IPS DF 19.7 (cell line): ENCODE measurements at regions not wholly inside any gene's neighbourhood (a gene's known extent, or its start where the extent isn't known, plus 50 kb on each side); places are given as distances from the start of the nearest gene placed in this dataset.

ENCODE experiments used
- DNase-seq: peaks from one replicate; pipeline ENCODE4 v3.0.0-alpha.2; 2013; ENCODE audit warnings: low read depth, low spot score

DNA sequence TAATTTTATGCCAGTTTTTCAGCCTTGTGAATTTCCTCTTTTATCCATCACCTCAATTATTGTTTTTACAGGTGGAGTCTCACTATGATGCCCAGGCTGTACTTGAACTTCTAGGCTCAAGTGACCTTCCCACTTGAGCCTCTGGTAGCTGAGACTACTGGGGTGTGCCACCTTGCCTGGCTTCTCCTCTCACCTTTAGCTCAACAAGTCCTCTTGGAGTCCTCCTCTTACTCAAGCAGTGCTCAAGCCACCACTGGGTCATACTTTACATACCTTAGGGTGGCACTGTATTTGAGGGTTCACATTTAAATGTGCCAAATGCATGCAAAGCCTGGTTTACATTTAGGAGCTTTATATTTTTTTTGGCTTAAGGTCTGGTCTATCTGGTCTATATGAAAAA is 350.1 kb upstream of the MCTP2 start:
- no peak for DNase-seq

DNA sequence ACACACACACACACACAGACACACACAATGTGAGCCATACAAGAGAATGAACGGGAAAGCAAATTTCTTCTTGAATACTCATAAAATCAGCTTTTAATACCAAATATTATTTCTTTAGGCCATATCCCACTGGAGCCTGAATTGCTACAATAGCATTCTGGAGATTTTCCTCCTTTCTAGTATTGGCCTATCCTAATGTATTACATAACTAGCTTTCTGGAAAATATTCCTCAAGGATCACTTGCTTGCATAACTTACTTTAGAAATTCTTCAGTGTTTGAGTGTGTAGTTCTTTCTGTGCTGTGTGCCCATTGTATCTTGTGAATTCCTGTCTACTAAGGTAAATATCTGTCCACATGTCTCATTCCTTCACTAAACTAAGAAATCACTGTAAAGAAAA is 351.0 kb upstream of the MCTP2 start:
- no peak for DNase-seq

DNA sequence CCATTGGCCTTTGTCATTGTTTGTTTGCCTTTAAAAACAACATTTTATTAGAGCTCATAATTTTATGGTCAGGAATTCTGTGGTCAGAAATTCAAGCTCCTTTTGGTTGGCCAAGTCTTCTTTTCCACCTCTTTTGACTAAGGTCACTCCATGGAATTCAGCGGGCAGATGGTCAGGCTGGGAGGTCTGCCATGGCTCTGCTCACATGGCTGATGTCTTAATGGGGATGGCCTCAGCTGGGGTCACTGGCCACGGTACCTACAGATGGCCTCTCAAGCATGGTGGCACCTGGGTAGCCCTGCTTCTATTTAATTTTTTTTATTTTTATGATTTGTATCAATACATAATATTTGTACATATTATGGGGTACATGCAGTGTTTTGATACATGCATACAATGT is 360.8 kb upstream of the MCTP2 start:
- DNase-seq: no peak

DNA sequence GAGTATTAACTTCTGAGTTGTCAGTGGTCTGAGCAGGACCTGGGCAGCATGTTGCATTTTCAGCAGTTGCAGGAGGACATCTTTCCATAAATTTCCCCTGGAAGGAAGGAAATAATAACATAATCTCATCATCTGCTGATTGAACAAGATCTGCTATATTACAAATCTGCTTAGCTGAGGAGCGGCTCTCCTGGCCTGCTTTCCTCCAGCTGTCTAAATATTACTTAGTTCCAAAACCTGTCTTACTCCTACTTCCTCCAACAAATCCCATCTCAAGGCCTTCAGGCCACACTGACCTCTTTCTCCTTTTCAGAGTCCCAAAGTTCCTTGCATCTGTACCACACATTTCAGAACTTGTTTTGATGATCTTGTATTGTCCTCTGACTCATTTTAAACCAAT is 364.4 kb upstream of the MCTP2 start:
- no peak for DNase-seq

DNA sequence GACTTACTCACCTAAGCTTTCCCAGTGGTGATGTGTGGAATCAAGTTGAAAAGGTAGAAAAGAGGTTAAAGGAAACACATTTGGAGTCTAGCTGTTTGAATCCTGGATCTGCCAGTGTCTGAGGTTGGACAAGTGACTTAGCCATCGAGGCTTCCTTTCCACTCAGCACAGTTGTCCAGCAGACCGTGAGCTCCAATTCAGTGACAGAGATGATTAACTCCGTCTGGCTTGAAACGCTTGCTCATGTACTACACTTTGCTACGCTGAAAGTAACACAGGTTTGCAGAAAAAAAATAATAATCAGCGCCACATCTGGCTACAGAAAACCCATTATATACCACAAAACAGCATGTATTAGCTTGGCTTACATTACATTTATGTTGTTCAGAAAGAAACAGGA is 364.9 kb upstream of the MCTP2 start:
- DNase-seq: no peak

DNA sequence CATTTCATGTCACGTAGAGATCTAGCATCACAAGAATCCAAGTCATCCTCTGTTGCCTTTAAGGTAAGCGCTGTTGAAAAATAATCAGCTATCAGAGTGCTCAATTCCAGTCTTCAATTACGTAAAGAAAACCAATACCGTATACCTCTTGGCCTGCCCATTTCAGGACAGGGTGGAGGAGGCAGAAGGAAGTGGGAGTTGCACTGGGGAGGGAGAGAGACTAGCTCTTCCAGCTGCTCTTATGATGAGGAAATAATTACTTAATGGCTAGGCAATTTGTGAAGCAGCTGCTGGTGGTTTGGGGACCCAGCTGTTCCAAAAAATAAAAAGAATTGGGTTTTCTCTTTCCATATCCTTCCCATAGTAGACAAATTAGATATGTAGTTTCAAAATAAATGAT is 365.8 kb upstream of the MCTP2 start:
- DNase-seq: no peak

DNA sequence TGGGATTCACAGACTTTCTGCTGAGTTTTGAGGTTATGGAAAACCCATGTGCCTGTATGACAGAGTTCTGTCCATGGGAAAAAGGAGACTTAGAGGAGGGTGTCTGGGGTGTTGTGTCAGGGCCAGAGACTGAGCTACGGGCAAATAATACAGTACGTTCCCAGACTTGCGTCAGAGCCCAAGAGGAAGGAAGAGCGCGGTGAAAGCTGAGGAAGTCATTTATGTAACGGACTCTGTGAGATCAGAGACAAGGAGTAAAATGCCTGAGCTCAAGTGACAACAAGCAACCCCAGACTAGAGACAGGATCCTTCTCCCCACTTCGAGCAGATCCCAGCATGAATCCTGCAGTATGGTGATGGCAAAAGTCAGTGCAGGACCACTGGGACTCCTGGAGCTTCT is 368.6 kb upstream of the MCTP2 start:
- no peak for DNase-seq

DNA sequence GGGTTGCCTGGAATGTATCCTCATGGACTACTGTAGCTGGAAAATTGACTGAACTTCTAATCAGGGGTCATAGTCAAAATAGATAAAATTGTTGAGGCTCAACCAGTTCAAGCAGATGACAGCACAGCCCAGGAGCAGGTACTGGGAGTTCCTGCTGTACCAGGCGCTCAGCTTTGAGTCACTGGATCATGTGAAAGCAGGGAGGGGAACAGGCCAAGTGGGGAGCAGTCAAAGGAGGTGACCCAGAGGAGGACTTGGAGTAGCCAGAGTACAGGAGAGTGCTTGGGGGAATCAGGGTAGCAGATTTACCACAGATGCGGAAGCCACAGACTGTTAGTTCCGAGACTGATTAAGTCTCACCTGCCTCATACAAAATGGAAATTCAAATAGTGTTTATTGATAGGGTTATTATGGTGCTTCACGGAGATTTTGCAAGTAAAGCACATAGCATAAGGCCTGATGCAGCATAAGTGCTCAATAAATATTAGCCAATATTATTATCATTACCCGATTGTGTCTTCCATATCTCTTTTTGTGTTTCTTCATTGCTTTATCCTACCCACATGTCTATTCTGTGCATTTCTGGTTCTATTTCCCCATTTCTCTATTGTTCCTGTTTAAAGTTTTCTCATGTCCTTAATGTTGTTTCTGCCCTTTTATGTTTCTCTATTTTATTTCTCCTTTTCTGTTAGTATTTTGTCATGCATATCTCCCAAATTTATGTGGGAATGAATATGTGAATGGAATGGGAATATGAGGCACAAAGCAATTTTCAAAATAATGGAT is 369.2 kb upstream of the MCTP2 start:
- DNase-seq: no peak

DNA sequence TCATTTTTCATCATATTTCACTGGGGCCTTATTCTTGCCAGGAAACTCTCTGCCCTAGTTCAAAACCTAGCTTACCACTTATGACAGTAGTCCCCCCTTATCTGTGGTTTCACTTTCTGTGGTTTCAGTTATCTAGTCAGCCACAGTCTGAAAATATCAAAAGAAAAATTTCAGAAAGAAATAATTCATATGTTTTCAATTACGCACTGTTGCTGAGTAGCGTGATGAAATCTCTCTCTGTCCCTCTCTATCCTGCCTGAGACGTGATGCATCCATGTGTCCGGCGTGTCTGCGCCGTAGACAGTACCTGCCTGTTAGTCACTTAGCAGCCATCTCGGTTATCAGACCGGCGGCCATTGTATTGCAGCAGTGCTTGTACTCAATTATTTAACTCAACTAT is 369.9 kb upstream of the MCTP2 start:
- DNase-seq: no peak

DNA sequence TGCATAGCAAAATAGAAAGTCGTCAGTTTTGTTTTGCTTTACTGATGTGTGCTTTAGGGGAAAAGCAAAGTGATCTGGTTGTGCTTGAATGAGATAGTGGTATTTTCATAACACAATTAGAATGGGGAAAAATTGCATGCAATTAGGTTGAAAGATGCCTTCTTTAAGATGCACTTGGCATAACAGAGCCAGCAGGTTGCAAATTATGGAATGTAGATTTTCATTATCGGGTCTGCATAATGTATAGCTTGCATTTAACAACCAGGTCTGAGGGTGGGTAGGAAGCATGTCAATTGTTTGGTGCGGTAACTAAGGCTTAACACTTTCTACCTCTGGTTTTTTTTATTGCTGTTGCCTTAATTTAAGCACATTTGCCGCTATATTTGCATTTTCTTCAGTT is 370.7 kb upstream of the MCTP2 start:
- DNase-seq: no peak

DNA sequence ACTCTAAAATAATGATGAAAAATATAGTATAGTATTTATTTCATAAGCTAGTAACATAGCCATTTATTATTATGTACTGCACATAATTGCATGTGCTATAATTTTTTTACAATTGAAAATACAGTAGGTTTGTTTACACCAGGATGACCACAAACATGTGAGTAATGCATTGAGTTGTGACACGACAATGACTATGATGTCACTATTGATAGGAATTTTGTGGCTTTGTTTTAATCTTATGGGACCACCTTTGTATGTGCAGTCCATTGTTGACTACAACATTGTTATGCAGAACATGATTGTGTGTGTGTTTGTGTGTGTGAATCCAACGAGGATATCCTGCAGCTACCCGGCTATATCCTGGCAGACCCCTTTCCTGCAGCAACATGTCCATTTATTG is 372.2 kb upstream of the MCTP2 start:
- no peak for DNase-seq

DNA sequence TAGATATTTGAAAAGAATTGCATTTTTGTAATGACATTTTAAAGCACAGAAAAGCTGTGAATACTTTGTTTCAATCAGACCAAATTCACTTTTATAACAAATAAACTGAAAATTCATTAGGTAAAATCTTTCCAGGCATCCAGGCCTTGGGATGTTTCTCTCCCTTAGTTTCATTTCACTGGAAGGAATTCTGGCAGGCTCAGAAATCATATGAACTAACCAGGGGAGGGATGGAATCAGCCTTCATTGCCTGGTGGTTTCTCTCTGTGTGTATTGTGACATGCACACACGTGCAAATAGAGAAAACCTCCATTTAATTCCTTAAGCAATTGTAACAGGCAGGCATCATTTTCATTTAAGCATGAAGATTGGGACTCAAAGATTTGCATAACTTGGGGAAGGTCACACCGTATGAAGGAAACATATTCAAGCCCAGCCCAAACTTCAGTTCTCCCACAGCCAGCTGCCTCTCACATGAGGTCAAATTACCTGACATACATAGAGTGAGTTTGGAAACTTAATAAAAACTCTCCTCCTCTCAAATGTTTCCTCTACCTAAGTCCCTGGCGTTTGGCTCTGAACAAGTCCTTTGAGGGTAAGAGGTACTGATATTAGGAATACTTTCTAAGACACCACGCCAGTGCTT is 376.1 kb upstream of the MCTP2 start:
- no peak for DNase-seq

DNA sequence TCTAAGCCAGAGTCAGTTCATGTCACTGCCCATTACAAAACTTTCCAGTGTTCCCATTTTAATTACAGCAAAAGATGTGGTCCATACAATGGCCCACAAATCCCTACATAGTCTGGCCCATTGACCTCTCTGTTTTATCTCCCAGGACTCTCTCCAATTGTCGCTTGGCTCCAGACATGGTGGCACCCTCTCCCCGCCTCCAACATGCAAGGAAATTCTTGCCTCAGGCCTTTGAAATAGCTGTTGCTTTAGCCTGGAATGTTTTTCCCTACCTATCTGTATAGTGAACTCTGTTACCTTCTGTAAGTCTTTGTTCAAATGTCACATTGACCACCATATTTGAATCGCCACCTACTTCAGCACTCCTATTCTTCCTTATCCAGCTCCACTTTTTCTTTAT is 377.3 kb upstream of the MCTP2 start:
- no peak for DNase-seq

DNA sequence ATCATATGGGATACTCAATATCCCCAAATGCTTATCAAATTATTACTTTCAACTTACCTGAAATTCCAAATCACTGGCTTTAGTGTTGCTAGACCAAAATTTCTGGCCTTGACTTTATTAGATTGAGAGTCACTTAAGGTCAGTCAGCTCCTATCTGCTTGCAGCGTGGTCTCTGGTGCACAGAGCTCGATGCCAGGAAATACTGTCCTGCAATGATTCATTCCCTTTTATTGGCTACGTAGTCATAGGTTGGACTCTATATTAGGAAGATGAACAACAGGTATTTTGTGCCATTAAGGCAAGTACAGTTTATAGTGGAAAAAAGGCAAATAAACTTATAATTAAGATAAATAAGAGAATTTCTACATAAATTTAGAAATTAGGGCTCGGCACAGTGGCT is 378.6 kb upstream of the MCTP2 start:
- no peak for DNase-seq

DNA sequence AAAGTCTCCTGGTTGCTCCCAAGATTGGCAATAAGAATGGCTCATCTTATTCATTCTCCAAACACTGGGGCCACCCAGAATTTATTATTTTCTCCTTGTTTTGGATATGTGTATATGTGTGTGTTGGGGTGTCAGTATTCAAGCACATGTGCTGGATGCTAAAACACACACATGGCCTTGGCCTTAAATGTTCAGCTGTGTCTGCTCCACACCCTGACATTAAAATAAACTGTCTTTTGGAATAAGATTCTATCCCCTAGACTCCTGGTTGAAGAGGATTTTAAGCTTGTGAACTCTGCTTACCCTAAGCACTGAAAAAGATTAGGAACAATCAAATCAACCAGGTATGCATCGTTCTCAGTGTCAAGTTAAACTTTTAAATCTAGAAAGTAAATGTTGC is 382.9 kb upstream of the MCTP2 start:
- no peak for DNase-seq

DNA sequence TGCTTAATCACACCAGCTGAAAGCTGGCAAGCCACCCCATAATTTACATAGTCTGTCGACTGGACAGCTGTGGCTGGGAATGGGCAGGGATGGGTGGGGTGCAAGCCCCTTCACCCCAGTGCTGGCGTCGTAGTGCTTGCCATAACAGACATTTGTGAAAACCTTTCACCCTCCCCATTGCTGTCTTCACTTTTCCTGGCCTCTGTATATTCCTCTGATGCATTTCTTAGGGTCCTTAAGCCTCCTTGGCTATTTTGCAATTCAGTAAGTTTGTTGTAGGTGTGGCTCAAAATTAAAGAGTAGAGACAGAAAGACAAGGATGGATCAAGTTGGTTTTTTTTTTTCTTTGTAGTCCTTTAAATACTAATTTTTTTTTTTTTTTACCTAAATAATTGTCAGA is 383.3 kb upstream of the MCTP2 start:
- DNase-seq: no peak

DNA sequence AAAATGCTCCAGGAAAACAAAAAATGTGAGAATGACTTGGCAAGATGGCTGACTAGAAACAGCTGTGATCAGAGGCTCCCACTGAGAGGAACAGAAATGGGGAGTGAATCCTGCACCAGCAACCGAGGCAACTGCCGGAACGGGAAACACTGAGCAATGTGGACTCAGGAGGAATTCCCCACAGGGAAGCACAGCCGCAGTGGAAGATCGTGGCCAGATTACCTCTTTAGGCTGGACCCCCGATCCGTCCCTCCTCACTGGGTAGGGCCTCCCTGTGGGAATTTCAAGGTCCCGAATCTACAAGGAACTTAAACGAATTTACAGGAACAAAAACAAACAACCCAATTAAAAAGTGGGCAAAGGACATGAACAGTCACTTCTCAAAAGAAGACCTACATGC is 385.2 kb upstream of the MCTP2 start:
- no peak for DNase-seq

DNA sequence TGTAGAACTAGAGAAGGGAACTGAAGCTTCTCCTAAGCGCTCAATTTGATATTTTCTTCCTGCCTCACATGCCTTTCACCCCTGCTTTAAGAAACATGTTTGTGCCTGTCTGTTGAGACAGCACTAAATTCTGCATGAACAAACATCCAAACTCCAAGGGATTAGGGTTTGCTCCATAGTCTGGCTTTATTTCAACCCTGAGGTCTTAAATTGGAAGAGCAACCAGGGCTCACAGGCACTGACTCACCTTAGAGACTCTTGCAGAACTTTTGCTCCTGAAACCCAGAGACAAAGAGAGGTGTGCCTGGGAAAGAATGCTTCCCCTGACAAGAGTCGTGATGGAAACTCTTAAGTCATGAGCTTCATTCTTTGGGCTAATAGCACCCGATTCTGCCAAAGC is 393.9 kb upstream of the MCTP2 start:
- DNase-seq: no peak

DNA sequence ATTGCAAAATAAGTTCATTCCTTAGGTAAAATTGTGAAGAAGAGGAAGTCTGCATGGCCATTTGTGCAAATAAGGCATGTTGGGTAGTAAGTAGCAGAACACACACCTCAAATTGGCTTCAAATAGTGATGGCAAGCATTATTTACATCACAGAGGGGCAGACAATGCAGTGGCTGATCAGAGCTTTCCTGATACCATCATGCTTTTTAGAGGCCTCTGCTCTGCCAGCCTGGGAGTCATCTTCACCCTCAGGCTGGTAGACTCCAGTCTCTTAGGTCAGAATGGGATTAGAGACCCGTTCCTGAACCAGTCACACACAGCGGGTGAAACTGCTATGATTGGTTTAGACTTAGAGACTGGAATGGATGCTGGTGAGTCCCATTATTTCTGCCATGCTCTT is 396.0 kb upstream of the MCTP2 start:
- no peak for DNase-seq

DNA sequence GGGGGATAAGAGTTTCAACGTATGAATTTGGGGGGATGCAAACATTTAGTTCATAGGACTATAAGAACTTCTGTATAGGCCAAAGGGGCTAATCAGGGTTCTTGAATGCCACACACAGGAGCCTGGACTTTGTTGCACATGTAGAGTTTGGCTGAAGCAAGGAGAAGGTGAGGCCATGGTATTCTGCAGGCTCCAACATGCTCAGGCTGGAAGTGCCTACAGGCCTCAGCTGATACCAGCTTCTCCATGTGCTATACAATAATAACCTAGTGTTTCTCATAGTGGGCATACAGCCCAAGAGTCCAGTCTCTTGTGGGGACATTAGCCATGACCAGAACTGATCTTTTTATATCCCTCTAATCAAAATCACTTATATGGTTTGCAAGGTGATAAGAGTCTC is 399.7 kb upstream of the MCTP2 start:
- DNase-seq: no peak

DNA sequence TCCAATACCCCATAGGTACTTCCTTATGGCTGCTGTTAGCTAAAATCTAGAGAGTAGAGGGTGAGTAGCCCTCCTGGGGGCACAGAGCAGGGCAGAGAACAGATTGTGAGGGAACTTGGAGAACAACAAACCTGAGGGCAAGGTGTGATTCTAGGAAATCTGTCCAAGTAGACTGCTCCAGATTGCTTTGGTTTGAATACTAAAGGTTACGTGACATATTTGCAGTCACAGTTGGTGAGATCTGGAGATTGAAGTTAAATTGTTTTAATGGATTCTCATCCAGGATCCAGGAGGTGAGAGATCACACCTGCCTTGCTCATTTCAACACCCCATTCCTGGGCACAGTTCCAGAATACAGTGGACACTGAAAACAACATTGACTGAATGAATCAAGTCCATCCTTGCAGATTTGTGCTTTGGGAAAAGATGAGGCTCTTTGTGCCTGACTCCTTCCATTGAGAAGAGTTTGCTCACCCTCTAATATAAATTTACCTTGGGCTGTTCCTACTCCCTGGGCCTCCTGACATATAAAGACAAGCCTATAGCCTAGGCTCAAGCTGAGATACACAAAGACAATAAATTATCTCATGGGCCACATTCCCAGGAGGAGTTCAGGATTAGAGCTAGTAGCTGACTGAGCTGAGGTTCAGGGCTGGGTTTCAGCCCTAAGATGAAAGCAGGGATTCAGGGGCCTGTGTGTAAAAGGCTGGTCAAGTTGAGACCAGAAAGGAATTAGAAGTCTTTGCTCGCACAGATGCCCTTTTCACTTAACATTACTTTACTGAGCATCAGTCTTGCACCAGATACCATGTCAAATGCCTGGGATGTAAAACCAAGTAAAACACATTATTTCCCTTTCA is 400.9 kb upstream of the MCTP2 start:
- DNase-seq: no peak

DNA sequence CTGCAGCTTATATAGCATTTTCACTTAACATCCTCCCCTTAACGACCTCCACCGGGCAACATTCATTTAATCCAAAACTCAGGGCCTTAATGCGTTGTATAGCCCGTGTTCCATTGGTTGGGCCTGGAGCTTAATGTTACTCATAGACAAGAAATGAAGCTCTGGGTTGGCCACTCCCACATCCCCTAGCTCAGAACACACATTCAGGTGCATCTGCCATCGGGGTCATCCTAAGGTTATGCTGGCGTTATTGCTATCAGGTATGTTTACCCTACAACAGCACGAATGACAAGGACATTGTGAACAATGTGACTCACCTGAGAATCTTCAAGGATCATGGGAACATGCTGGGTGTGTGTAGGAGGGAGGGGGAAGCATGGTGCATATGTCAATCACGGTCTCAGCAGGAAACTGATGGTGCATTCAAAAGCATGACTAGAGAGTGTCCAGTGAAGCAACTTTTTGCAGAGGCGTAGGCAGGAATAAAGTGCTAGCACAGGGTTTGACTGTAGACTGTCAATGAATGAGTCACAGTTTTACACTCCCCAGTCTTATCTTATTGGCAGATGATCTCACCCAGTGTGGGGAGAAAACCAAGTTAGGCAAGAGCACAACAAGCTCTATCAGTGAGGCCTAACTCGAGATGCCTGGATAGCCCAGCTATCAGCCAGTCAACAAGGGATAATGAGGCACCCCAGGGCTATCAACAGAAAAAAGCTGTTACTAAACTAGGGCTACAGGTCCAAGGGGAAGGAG is 402.1 kb upstream of the MCTP2 start:
- DNase-seq: no peak
